ENCODE measurements at regions not wholly inside any gene's neighbourhood (a gene's known extent, or its start where the extent isn't known, plus 50 kb on each side); places are given as distances from the start of the nearest gene placed in this dataset.

DNA sequence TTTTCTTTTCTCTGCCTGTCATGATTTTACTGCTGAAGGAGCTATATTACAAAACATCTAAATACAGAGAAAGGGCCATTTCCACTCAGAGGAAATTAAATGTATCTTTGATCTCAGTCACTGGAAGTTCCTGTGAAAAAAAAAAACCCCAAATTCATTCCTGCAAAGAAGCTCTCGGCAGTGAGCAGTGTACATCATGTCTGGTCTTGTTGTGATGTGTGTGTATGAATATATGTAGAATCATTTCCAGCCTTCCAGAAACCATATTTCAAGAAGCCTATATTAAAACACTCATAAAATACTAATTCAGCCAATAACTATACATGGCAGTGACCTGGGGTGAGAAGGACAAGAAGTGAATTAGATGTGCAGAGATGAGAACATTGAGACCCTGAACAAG, 393.2 kb upstream of the TENM4 start (continued):
- TF ChIP-seq, protein P1, sequence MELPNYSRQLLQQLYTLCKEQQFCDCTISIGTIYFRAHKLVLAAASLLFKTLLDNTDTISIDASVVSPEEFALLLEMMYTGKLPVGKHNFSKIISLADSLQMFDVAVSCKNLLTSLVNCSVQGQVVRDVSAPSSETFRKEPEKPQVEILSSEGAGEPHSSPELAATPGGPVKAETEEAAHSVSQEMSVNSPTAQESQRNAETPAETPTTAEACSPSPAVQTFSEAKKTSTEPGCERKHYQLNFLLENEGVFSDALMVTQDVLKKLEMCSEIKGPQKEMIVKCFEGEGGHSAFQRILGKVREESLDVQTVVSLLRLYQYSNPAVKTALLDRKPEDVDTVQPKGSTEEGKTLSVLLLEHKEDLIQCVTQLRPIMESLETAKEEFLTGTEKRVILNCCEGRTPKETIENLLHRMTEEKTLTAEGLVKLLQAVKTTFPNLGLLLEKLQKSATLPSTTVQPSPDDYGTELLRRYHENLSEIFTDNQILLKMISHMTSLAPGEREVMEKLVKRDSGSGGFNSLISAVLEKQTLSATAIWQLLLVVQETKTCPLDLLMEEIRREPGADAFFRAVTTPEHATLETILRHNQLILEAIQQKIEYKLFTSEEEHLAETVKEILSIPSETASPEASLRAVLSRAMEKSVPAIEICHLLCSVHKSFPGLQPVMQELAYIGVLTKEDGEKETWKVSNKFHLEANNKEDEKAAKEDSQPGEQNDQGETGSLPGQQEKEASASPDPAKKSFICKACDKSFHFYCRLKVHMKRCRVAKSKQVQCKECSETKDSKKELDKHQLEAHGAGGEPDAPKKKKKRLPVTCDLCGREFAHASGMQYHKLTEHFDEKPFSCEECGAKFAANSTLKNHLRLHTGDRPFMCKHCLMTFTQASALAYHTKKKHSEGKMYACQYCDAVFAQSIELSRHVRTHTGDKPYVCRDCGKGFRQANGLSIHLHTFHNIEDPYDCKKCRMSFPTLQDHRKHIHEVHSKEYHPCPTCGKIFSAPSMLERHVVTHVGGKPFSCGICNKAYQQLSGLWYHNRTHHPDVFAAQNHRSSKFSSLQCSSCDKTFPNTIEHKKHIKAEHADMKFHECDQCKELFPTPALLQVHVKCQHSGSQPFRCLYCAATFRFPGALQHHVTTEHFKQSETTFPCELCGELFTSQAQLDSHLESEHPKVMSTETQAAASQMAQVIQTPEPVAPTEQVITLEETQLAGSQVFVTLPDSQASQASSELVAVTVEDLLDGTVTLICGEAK (IDR thresholded peaks at IDR 0.05; ENCODE audit: borderline replicate concordance) = no peak
- TF ChIP-seq, protein P2, sequence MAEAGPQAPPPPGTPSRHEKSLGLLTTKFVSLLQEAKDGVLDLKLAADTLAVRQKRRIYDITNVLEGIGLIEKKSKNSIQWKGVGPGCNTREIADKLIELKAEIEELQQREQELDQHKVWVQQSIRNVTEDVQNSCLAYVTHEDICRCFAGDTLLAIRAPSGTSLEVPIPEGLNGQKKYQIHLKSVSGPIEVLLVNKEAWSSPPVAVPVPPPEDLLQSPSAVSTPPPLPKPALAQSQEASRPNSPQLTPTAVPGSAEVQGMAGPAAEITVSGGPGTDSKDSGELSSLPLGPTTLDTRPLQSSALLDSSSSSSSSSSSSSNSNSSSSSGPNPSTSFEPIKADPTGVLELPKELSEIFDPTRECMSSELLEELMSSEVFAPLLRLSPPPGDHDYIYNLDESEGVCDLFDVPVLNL (IDR thresholded peaks at IDR 0.05; ENCODE audit: low read depth, low read length) = no peak
- TF ChIP-seq IKZF2 (IDR thresholded peaks at IDR 0.05) = no peak
- TF ChIP-seq CTCF (IDR thresholded peaks at IDR 0.05 in 2 of 3, conservative IDR thresholded peaks at IDR 0.05 in 1 of 3; ENCODE audit: control insufficient read depth in 2 of 3, extremely low read depth in 1 of 3, insufficient read depth in 1 of 3, low read depth in 3 of 3, low read length in 3 of 3) = no peak
- no peak for TF ChIP-seq HSF1 (IDR thresholded peaks at IDR 0.05; ENCODE audit: low read depth, low read length)
- no peak for TF ChIP-seq HDAC2 (IDR thresholded peaks at IDR 0.05)
